K562 (cell line): ENCODE measurements at regions not wholly inside any gene's neighbourhood (a gene's known extent, or its start where the extent isn't known, plus 50 kb on each side); places are given as distances from the start of the nearest gene placed in this dataset.

Experiments used
- ATAC-seq: fragments of 200-7000 bp; cut with Tn5 transposase; 3 replicates; pipeline ENCODE4 v1.9.1; 2020; ENCODE audit warnings: moderate library complexity
- BruUV-seq: library from RNA; stranded (reverse); fragments of 400-500 nt; replicated peaks from 2 replicates; lab custom pipeline; 2021; lab: Mats Ljungman, UMichigan
- CTCF ChIA-PET: fragments of 300-600 bp; formaldehyde crosslinking; extraction: SDS; loops from one replicate; lab custom pipeline; 2021; ENCODE audit warnings: low intra/inter-chr PET ratio; lab: Yijun Ruan, JAX
- POLR2A ChIA-PET: fragments of 300-600, 350-650 bp; sonication (Branson Sonifier 250); formaldehyde crosslinking; extraction: SDS; loops from one replicate; lab custom pipeline; 2021; ENCODE audit warnings: antibody characterized with exemption, inconsistent platforms; lab: Yijun Ruan, JAX
- DNase-seq, 4 experiments: peaks; one replicate each; pipeline versions ENCODE4 v3.0.0 to v3.0.0-alpha.2; 2011 to 2018; ENCODE audit warnings: low spot score in 3 of 4, mixed read lengths in 3 of 4; ENCODE audit errors: extremely low read depth in 1 of 4
- FAIRE-seq: peaks from 2 replicates; lab custom pipeline; 2011; peaks lifted over from hg19 to GRCh38; lab: Jason Lieb, UNC
- H2AFZ ChIP-seq: 2 replicates; pipeline ENCODE4 v1.6.0; 2011; ENCODE audit warnings: low read depth, low read length, control low read depth, inconsistent platforms
- H3K27ac ChIP-seq: fragments of 200-600 bp; 3 replicates; pipeline ENCODE4 v1.8.0; 2011; ENCODE audit warnings: low read depth, mild to moderate bottlenecking, control low read depth, inconsistent platforms, low read length, moderate library complexity, mixed read lengths; ENCODE audit errors: extremely low read depth
- H3K27me3 ChIP-seq, 2 experiments: fragments of 300-600 bp in 1 of 2; 2 replicates in 1 of 2; 3 replicates in 1 of 2; pipeline versions ENCODE4 v1.6.0 to v1.8.0; 2011; ENCODE audit warnings: inconsistent platforms in 2 of 2, low read length in 2 of 2, mild to moderate bottlenecking in 1 of 2, mixed read lengths in 1 of 2, moderate library complexity in 1 of 2; ENCODE audit not compliant: control insufficient read depth in 2 of 2, insufficient read depth in 2 of 2
- H3K36me3 ChIP-seq: fragments of 300-600 bp; 3 replicates; pipeline ENCODE4 v1.8.0; 2011; ENCODE audit warnings: mild to moderate bottlenecking, low read length, inconsistent platforms; ENCODE audit not compliant: control insufficient read depth, insufficient read depth
- H3K4me1 ChIP-seq, 2 experiments: fragments of 200-600 bp in 1 of 2; replicated peaks in 1 of 2; 2 replicates in 1 of 2; 3 replicates in 1 of 2; pipeline versions ENCODE4 v1.5.1 to v1.8.0; 2011; ENCODE audit warnings: inconsistent platforms in 2 of 2, low read length in 2 of 2, mild to moderate bottlenecking in 1 of 2, mixed read lengths in 1 of 2, moderate library complexity in 1 of 2; ENCODE audit not compliant: control insufficient read depth in 2 of 2, insufficient read depth in 2 of 2
- H3K4me2 ChIP-seq: 2 replicates; pipeline ENCODE4 v1.6.1; 2011; ENCODE audit warnings: low read length, control low read depth, inconsistent platforms, mixed read lengths; ENCODE audit not compliant: insufficient read depth
- H3K4me3 ChIP-seq: fragments of 200-600 bp; sonication (generic), shearing (Covaris generic); 2 replicates; pipeline ENCODE4 v1.5.1; 2016; ENCODE audit warnings: control low read depth, inconsistent platforms
- H3K79me2 ChIP-seq: fragments of 200-600 bp; 3 replicates; pipeline ENCODE4 v1.8.0; 2011; ENCODE audit warnings: low read length, inconsistent platforms; ENCODE audit not compliant: control insufficient read depth, insufficient read depth
- H3K9ac ChIP-seq, 2 experiments: 2 replicates each; pipeline versions ENCODE4 v1.6.0 to v1.6.1; 2011; ENCODE audit warnings: low read depth in 2 of 2, low read length in 2 of 2, control low read depth in 1 of 2, inconsistent platforms in 1 of 2, mild to moderate bottlenecking in 1 of 2, mixed read lengths in 1 of 2; ENCODE audit not compliant: insufficient read depth in 1 of 2
- H3K9me1 ChIP-seq: one replicate; pipeline ENCODE4 v1.6.0; 2011; ENCODE audit warnings: inconsistent platforms, mild to moderate bottlenecking, low read length, moderate library complexity; ENCODE audit not compliant: control insufficient read depth, insufficient read depth
- H3K9me3 ChIP-seq: replicated peaks from 2 replicates; pipeline ENCODE4 v1.5.1; 2011; ENCODE audit warnings: low read depth, low read length, inconsistent platforms; ENCODE audit not compliant: control insufficient read depth, insufficient read depth
- H4K20me1 ChIP-seq: replicated peaks from 2 replicates; pipeline ENCODE4 v1.6.1; 2011; ENCODE audit warnings: low read length, inconsistent platforms, mixed read lengths; ENCODE audit not compliant: control insufficient read depth, insufficient read depth
- CREB5 ChIP-seq: fragments of 250-450 bp; sonication (Bioruptor Pico); IDR thresholded peaks from 2 replicates; pipeline ENCODE4 v1.5.0; 2020; ENCODE audit warnings: mild to moderate bottlenecking
- SRF ChIP-seq, 2 experiments: fragments of 250-450, 450-650 bp in 1 of 2; sonication (Bioruptor Pico) in 1 of 2; sonication (generic) in 1 of 2; formaldehyde crosslinking; IDR thresholded peaks; 2 replicates each; pipeline versions ENCODE4 v1.5.0 to v1.5.1; 2020 to 2022; ENCODE audit warnings: mild to moderate bottlenecking in 1 of 2, missing genetic modification reagents in 1 of 2
- ZNF830 ChIP-seq: fragments of 250-450 bp; sonication (Bioruptor Pico); IDR thresholded peaks from 2 replicates; pipeline ENCODE4 v1.5.0; 2021; ENCODE audit warnings: mild to moderate bottlenecking
- WGBS: fragments of 100-300 bp; shearing (Covaris generic); methylation state at CpG from one replicate; pipeline ENCODE4 v1.1.6; 2016; ENCODE audit warnings: low coverage, mixed read lengths; ENCODE audit not compliant: insufficient coverage; ENCODE audit errors: missing lambda C conversion rate; 5-methylcytosine and 5-hydroxymethylcytosine counted together
- in situ Hi-C: fragments of 300-500 bp; cut with MboI; formaldehyde crosslinking; loops from 4 replicates; pipeline ENCODE4 v1.15.0; 2018; ENCODE audit warnings: inconsistent platforms, mixed read lengths
- intact Hi-C: fragments of 100-400 bp; cut with micrococcal nuclease; formaldehyde crosslinking; loops from 2 replicates; pipeline ENCODE4 v1.14.2; 2022

- no peaks in the 10 kb centered on the region for H3K36me3 ChIP-seq
- H3K4me1 ChIP-seq = no peaks in the 10 kb centered on the region
- H3K79me2 ChIP-seq = no peaks in the 10 kb centered on the region
- no peaks in the 10 kb centered on the region for H3K9me3 ChIP-seq
- H3K9me1 ChIP-seq = no peaks in the 10 kb centered on the region
- H3K4me2 ChIP-seq = no peak overlapping the region
- no peak overlapping the region for H3K4me3 ChIP-seq
- no peaks in the 10 kb centered on the region for H4K20me1 ChIP-seq
- ChIA-PET POLR2A (interaction anchor here (1.0 kb wide), 1 partner anchor 14 kb away, joined by 4 read pairs; no protein-coding TSS in a partner anchor), CTCF (no interaction called here)
- ATAC-seq (no peak), FAIRE-seq (no peak), DNase-seq (no peak)
- no peak overlapping the region for H3K9ac ChIP-seq
- H3K27me3 ChIP-seq = peaks cover 0 to 6% of the 10 kb centered on the region in 2 experiments; a peak in 1 of 5 replicates
- 5% methylated on average over 4 of the region's 4 CpGs for whole genome bisulfite sequencing
- TF ChIP-seq CREB5 (CRISPR knock-in tag) (no peak), SRF (CRISPR knock-in tag; IDR thresholded peaks at IDR 0.05) (no peak), ZNF830 (CRISPR knock-in tag) (no peak)
- no peak overlapping the region for H2AFZ ChIP-seq
- no peak overlapping the region for H3K27ac ChIP-seq
- no TSS peak for BruUV-seq
- intact Hi-C loops = no loop called here
- in situ Hi-C loops = no loop called here
Observed at GRCh38 chr1:115492019-115492595, 149.7 kb upstream of the VANGL1 start.
